ENCODE measurements at regions not wholly inside any gene's neighbourhood (a gene's known extent, or its start where the extent isn't known, plus 50 kb on each side); places are given as distances from the start of the nearest gene placed in this dataset.

DNA sequence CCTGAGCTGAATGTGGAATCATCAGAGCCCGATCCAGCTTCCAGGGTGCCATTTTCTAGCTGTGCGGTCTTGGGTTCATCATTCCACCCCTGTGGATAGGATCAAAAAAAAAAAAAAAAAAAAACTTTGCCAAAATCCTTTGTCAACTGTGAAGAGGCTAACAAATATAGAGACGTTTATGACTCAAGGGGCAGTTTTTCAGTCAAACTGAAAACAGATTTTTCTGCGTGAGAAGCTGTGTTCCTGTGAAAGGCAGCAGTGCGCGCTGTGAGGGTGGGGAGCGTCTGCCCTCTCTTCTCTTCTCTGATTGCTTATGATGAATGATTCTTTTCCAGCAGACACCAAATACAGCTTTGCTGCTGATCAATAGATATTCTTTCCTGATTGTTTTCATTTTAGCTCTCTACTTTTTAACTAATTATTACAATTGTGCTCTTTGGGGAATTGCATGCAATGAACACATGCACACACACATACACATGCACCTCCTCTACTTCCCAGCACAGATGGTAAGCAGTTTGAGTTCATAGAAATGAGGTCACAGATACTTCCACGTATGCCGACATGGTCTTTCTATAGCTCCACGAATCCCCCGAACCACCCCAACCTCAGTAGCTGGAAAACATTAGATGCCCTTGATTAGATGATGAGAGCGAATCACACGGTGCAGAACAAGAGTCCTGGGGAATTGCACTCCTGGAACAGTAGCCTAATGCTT lies 175.4 kb downstream of the NRP2 start:
- no peak for DNase-seq (ENCODE audit: low read depth, low spot score)
- no peak for TF ChIP-seq EZH2 (IDR thresholded peaks at IDR 0.05)
- Histone ChIP-seq H3K36me3 (ENCODE audit: insufficient read depth, low read length) (no peaks in the 10 kb centered on the region), H3K9me3 (ENCODE audit: low read depth, low read length) (no peaks in the 10 kb centered on the region), H3K4me3 (no peak overlapping the region), H3K9ac (ENCODE audit: insufficient read length) (no peak overlapping the region), H3K27ac (no peak overlapping the region)

DNA sequence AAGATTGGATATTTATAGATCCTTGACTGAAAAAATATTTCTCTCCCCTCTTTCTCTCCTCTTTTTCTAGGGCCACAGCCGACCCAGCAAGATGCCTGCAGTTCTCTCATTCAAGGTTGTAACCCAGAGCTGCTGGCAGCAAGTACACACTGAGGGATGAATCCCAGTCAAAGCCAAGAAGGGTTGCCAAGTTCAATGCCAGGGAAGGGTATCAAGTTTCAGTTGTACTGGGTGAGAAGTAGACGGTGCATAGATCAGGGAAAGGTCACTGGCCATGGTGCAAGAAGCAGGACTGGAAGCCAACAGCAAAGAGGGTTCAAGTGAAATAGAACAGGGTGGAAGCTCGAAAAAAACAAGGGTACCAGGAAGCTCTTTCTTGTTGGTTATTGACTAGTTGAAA lies 170.2 kb downstream of the NRP2 start:
- H3K36me3 ChIP-seq (ENCODE audit: insufficient read depth, low read length), result no peaks in the 10 kb centered on the region
- TF ChIP-seq EZH2 (IDR thresholded peaks at IDR 0.05) (no peak), POLR2AphosphoS5 (IDR thresholded peaks at IDR 0.05; ENCODE audit: borderline replicate concordance, low read depth, low read length) (no peak), FOXP2 (optimal IDR thresholded peaks at IDR 0.05; ENCODE audit: control extremely low read depth, extremely low read length, insufficient read depth) (no peak)
- no peak overlapping the region for H3K4me3 ChIP-seq
- no peak for DNase-seq (ENCODE audit: low read depth, low spot score)
- H3K9ac ChIP-seq (ENCODE audit: insufficient read length), result no peak overlapping the region
- no peak overlapping the region for H3K27ac ChIP-seq
- no peaks in the 10 kb centered on the region for H3K9me3 ChIP-seq (ENCODE audit: low read depth, low read length)

DNA sequence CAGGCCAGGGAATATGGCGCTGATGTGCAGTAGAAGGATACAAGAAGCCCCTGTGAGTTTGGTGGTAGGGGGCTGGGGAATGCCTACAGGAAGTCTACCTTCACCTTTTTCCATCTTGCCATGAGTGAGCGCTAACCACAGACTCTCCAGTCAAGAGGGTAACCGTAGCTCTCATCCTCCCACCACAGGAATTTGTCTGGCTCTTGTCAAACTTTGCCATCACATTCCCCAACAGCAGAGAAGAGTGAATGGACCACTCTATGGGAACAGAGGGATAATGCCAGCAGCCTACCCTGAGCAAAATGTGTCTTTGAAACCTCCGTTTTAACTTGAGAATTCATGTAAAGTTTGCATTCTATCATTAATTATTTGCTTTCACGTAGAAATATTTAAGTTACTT lies 168.3 kb downstream of the NRP2 start:
- Histone ChIP-seq H3K27ac (no peak overlapping the region), H3K9me3 (ENCODE audit: low read depth, low read length) (no peaks in the 10 kb centered on the region), H3K4me3 (no peak overlapping the region), H3K9ac (ENCODE audit: insufficient read length) (no peak overlapping the region), H3K36me3 (ENCODE audit: insufficient read depth, low read length) (no peaks in the 10 kb centered on the region)
- DNase-seq (ENCODE audit: low read depth, low spot score), result no peak
- TF ChIP-seq POLR2AphosphoS5 (IDR thresholded peaks at IDR 0.05; ENCODE audit: borderline replicate concordance, low read depth, low read length), result no peak
- TF ChIP-seq EZH2 (IDR thresholded peaks at IDR 0.05), result no peak
- TF ChIP-seq FOXP2 (optimal IDR thresholded peaks at IDR 0.05; ENCODE audit: control extremely low read depth, extremely low read length, insufficient read depth), result no peak

DNA sequence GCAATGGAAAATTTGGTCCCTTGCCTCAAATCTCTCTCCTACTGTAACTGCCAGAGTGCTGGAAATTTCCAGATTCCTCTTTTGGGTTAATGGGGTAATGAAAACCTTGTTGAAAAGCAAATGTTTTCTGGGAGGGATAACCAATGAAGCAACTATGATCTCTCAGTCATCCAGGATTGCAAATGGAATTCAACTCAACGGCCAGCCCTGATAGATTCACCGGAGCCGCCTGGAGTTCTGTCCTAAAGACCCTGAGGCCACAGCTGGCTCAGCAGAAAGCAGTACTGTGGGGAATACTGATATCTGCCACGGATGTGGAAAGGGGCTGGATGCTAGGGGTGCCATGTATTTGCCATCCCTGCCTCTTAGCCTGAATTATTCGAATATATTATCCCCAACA lies 167.8 kb downstream of the NRP2 start:
- TF ChIP-seq POLR2AphosphoS5 (IDR thresholded peaks at IDR 0.05; ENCODE audit: borderline replicate concordance, low read depth, low read length) (no peak), EZH2 (IDR thresholded peaks at IDR 0.05) (no peak), FOXP2 (optimal IDR thresholded peaks at IDR 0.05; ENCODE audit: control extremely low read depth, extremely low read length, insufficient read depth) (no peak)
- H3K4me3 ChIP-seq, result no peak overlapping the region
- H3K36me3 ChIP-seq (ENCODE audit: insufficient read depth, low read length), result no peaks in the 10 kb centered on the region
- H3K9ac ChIP-seq (ENCODE audit: insufficient read length), result no peak overlapping the region
- H3K27ac ChIP-seq, result no peak overlapping the region
- DNase-seq (ENCODE audit: low read depth, low spot score), result no peak
- no peaks in the 10 kb centered on the region for H3K9me3 ChIP-seq (ENCODE audit: low read depth, low read length)

DNA sequence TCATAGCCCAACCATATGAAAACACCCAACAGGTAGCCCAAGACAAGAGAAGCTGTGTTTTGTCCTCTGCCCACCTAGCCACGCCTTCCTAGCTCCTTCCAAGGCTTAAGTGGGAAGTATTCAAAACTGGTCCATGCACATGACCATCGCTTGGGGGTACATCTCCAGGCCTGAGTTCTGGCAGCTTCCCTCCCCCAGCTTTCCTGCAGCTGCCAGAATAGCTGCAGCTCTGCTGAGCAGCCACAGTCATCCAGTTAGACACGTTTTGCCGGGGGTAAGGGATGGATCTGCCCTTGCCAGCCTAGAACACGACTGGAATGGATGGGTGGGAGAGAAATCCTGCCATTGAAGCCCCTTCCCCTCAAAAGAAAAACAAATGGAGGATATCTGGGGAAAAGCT lies 166.8 kb downstream of the NRP2 start:
- TF ChIP-seq POLR2AphosphoS5 (IDR thresholded peaks at IDR 0.05; ENCODE audit: borderline replicate concordance, low read depth, low read length) (no peak), EZH2 (IDR thresholded peaks at IDR 0.05) (no peak), FOXP2 (optimal IDR thresholded peaks at IDR 0.05; ENCODE audit: control extremely low read depth, extremely low read length, insufficient read depth) (no peak)
- no peaks in the 10 kb centered on the region for H3K36me3 ChIP-seq (ENCODE audit: insufficient read depth, low read length)
- no peak overlapping the region for H3K27ac ChIP-seq
- no peak overlapping the region for H3K4me3 ChIP-seq
- no peak for DNase-seq (ENCODE audit: low read depth, low spot score)
- no peaks in the 10 kb centered on the region for H3K9me3 ChIP-seq (ENCODE audit: low read depth, low read length)
- no peak overlapping the region for H3K9ac ChIP-seq (ENCODE audit: insufficient read length)

DNA sequence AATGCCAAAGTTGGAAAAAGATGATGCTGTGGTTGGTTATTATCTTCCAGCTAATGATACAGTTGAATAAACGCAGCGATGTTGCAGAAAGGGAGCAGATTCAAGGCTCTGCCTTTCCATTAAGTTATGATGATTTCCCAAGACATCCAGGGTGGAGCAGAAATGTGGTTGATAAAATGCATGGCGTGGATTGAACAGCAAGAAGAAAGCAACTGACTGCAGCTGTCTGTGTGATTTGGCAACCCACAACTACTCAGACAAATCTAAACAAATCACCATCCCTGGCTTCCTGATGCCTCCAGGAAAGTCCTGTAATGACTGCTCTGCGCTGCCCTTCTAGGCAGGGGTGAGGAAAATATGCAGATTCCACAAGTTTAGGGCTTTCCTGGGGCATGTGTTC lies 166.3 kb downstream of the NRP2 start:
- Histone ChIP-seq H3K27ac (no peak overlapping the region), H3K9ac (ENCODE audit: insufficient read length) (no peak overlapping the region), H3K9me3 (ENCODE audit: low read depth, low read length) (no peaks in the 10 kb centered on the region), H3K4me3 (no peak overlapping the region), H3K36me3 (ENCODE audit: insufficient read depth, low read length) (no peaks in the 10 kb centered on the region)
- no peak for DNase-seq (ENCODE audit: low read depth, low spot score)
- TF ChIP-seq POLR2AphosphoS5 (IDR thresholded peaks at IDR 0.05; ENCODE audit: borderline replicate concordance, low read depth, low read length) (no peak), EZH2 (IDR thresholded peaks at IDR 0.05) (no peak), FOXP2 (optimal IDR thresholded peaks at IDR 0.05; ENCODE audit: control extremely low read depth, extremely low read length, insufficient read depth) (no peak)

Data from SK-N-MC (cell line).